NCI-H1092 (cell line): ENCODE measurements at regions not wholly inside any gene's neighbourhood (a gene's known extent, or its start where the extent isn't known, plus 50 kb on each side); places are given as distances from the start of the nearest gene placed in this dataset.

ENCODE experiments used
- DNase-seq: peaks from one replicate; lab custom pipeline; 2025; lab: John Stamatoyannopoulos, UW

- no peak for DNase-seq
These were observed 160.6 kb upstream of the COL21A1 start for GRCh38 chr6:56407883-56408410.

GRCh38 chr6:56406276-56407269 lies 159.2 kb upstream of the COL21A1 start:
- no peak for DNase-seq

DNA sequence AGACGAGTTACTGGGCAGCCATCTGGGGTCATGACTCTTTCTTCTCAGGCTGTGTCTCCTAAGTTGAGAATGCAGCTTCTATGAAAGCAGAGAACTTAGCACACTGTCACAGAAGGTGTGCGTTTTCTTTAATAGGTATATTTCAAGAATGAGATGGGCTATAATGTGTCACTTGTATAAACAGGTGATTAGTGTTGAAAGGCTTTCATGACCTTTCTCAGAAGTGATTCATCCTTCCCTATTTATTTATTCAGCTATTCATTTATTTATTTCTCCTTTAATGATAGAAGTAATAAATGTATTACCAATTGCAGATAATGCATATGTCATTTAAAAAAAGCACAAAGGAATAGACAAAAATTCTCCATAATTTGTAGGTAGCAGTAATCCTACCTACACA lies 157.2 kb upstream of the COL21A1 start:
- no peak for DNase-seq

GRCh38 chr6:56403745-56404144 lies 156.4 kb upstream of the COL21A1 start:
- no peak for DNase-seq

- no peak for DNase-seq
These were observed 154.2 kb upstream of the COL21A1 start for GRCh38 chr6:56401477-56402070.

DNA sequence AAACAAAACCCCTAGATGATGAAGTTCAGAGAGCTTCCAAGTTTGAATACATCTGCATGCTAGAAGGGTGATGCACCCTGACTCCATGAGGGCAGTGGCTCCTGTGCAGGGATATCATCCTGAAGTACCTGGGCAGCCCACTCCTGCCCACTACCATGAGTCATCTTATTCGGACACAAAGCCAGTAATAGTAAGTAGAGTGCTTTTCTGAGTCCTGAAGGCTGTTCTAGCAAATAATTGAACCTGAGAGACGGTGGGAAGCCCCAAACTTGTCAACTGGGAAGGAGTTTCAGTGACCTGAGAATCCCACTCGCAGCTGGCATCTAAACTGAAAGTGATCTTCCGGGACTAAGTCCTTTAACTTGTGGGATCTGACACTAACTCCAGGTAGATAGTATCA lies 152.9 kb upstream of the COL21A1 start:
- no peak for DNase-seq

DNA sequence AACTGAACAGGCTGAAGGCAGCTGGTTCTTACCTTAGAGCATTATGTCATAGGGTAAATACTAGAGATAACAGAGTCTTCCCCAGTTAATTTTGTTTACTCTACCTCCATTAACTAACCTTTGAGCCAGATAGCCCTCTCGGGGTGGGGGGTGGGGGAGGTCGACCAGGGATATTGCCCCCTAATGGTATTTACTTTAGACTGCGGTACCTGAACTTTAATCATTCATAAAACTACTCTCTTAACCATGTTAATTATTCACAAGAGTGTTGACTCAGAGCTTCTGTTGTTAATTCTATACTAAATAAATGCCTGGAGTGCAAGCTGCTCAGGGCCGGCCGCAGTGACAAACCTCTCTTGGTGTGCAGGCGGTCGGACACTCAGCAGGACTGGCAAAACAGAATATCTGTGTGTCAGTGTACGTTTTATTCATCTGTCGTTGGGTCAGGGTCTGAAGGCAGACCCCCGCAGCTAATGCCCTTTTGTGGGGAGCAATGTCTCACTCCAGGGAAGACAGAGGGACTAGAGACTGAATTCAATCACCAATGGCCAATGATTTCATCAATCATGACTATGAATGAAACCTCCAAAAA lies 152.4 kb upstream of the COL21A1 start:
- peak; percentile 9 for DNase-seq

DNA sequence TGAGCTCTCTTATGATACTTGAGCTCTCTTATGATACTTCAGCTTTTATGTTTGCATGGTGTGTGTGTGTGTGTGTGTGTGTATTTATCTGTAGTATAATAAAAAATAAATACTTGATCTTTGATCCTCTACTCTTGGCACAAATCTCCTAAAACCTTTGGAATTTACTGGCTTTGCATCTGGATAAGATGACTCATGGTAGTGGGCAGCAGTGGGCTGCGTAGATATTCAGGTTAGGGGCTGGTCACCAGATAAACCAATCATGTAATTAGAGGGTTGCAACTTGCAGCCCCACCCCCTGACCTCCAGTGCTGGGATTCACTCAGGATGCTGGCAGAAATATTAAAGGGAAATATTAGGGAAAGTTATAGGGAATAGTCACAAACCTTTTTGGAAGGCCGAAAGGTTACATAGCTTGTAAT lies 151.9 kb upstream of the COL21A1 start:
- no peak for DNase-seq

DNA sequence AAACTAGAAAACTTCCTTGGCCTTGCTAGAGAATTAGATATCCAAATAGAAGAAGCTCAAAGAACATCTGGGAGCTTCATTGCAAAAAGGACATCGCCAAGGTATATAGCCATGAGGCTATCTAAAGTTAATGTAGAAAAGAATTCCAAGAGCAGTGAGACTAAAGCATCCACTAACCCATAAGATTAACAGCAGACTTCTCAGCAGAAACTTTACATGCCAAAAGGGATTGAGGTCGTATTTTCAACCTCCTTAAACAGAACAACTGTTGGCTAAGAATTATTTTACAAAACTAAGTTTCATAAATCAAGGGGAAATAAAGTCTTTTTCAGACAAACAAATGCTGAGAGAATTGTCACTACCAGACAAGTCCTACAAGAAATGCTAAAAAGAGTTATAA lies 149.1 kb upstream of the COL21A1 start:
- no peak for DNase-seq

GRCh38 chr6:56393615-56394612 lies 146.5 kb upstream of the COL21A1 start:
- no peak for DNase-seq

GRCh38 chr6:56388415-56388755 lies 141.0 kb upstream of the COL21A1 start:
- DNase-seq = no peak

DNA sequence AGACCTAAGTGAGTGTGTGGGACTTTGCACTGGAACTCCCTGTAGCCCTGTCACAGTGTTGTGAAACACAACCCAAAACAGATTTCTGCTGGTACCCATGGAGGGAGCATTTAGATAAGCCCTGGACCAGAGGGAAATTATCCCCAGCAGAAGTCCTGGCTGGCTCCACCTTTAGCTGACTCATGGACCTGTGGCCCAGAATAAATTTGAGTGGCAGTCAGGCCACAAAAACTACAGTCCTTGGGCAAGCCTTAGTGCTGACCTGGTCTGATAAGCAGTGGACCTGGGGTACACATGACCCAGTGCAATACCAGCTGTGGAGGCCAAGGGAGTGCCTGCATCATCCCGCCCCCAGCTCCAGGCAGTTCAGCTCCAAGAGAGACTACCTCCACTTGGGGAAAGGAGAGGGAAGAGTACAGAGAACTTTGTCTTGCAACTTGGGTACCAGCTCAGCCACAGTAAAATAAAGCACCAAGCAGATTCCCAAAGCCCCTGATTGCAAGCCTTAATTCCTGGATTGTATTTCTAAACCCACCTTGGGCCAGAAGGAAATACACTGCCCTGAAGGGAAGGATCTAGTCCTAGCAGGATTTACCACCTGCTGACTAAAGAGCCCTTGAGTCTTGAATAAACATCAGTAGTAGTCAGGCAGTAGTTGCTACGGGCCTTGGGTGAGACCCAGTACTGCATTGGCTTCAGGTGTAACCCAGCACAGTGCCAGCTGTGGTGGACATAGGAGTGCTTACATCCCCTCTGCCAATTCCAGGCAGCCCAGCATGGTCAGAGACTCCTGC lies 140.4 kb upstream of the COL21A1 start:
- DNase-seq = peak; percentile 78

DNA sequence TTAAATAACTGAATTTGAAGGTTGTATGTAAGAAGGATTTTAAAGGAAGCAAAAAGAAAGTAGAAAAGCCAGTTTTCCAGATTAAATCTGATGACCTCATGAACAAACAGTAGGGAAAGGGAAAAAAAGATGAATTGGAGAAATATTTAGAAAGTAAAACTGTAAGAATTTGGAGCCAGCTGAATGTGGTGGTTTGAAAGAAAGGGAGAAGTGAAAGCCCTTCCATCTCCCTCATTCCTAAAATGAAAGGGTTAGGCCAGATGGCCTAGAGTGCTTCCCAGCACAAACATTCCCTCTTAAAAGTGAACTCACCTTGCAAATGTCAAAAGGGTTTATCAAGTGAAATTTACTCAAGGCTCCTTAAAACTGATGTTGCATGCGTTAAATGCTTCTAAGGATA lies 139.3 kb upstream of the COL21A1 start:
- DNase-seq = no peak

- no peak for DNase-seq
These were observed 138.7 kb upstream of the COL21A1 start for GRCh38 chr6:56385981-56386593.

GRCh38 chr6:56383160-56383559 lies 135.8 kb upstream of the COL21A1 start:
- no peak for DNase-seq

GRCh38 chr6:56382416-56382940 lies 135.1 kb upstream of the COL21A1 start:
- no peak for DNase-seq

DNA sequence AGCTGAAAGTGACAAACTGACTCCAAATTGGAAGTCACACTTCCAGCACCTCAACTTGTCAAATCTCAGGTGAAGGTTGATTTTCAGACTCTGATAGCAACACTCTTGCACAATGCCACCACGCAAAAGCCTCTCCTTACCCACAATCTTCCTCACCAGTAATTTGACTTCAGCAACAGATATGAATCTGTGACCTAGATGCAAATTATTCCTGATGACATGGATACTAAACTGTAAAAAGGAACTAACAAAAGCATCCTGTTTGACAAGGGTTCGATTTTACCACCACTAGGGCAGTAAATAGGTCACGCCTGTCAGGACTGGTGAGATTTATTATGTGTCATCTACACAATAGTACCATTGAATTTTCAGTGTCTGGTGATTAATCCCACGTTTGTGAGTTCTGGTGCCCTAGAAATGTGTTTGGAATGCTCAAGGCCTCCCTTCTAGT lies 134.4 kb upstream of the COL21A1 start:
- DNase-seq = no peak

DNA sequence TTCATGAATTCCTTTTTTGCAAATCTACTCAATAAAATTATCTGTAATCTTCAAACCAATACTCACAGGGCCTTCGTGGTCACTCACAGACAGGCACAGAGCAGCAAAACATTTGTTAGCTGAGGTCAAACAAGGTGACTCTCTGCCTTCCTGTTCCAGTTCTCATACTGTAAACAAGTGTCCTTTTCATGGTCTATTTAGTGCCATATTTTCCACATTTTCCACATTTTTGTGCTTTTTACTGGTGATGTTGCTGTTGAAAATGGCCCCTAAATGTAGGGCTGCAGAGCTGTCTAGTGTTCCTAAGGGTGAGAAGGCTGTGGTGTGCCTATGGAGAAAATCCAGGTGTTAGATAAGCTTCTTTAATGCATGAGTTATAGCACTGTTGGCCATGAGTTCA lies 133.1 kb upstream of the COL21A1 start:
- no peak for DNase-seq

GRCh38 chr6:56378966-56379585 lies 131.7 kb upstream of the COL21A1 start:
- no peak for DNase-seq

GRCh38 chr6:56378507-56378906 lies 131.1 kb upstream of the COL21A1 start:
- DNase-seq = no peak
